GM18526 (cell line): ENCODE measurements at regions not wholly inside any gene's neighbourhood (a gene's known extent, or its start where the extent isn't known, plus 50 kb on each side); places are given as distances from the start of the nearest gene placed in this dataset.

ENCODE experiments used
- POLR2A ChIP-seq: IDR thresholded peaks from 3 replicates; pipeline ENCODE4 v1.6.1; 2011; ENCODE audit not compliant: insufficient read length; ENCODE audit errors: extremely low read depth

DNA sequence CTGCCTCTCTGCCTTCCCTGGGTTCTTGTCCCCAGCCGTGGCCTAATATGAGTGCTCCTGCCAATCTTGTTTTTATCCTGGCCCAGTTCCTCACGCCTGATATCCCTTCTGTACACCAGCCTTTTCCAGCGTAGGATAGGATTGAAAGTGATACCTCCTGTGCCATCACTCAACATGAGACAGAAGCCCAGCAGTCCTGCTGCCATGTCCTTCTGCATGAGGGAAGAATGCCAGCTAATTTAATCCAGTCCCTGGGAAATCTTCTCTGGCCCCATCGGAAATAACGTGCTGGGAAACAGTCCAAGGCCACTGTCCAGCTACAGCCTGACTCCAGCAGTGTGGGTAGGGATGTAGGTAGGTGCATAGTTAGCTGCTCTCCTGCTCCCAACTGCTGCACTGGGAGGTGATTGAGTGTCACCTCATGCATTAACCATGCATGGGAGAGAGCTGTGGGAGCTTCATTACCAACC, 92.0 kb upstream of the TPM1 start:
- no peak for TF ChIP-seq POLR2A

DNA sequence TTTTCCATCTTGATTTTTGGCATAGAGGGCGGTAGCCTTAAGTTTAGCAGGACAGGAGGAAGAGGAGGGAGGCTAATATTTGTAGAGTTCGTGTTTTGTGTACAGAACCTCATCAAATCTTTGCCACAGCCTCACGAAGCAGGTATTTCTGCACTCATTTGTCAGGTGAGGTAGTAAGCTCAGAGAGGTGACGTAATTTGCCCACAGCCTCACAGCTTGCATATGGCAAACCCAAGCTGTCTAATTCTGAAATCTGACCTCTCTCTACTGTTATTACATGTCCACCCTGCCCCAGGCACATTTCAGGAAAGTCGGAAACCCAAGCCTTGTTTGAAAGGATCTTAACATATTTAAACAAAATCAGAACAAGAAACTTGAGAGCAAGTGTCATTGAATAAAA, 91.1 kb upstream of the TPM1 start:
- no peak for TF ChIP-seq POLR2A

DNA sequence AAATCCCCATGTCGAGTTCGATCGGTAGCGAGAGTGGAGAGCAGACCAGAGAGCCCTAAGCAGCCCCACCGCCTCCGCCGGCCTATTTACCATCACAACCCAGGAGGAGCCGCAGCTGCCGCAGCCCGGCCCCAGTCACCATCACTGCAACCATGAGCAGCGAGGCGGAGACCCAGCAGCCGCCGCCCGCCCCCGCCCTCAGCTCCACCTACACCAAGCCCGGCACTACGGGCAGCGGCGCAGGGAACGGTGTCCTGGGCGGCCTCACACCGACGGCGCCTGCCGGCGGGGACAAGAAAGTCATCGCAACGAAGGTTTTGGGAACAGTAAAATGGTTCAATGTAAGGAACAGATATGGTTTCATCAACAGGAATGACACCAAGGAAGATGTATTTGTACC, 89.5 kb upstream of the TPM1 start:
- no peak for TF ChIP-seq POLR2A

DNA sequence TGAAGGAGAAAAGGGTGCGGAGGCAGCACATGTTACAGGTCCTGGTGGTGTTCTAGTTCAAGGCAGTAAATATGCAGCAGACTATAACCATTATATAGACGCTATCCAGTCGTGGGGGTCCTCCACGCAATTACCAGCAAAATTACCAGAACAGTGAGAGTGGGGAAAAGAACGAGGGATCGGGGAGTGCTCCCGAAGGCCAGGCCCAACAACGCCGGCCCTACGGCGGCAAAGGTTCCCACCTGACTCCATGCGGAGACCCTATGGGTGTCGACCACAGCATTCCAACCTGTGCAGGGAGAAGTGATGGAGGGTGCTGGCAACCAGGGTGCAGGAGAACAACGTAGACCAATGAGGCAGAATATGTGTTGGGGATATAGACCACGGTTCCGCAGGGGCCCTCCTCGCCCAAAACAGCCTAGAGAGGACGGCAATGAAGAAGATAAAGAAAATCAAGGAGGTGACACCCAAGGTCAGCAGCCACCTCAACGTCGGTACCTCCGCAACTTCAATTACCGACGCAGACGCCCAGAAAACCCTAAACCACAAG, 89.0 kb upstream of the TPM1 start:
- TF ChIP-seq POLR2A, result no peak

DNA sequence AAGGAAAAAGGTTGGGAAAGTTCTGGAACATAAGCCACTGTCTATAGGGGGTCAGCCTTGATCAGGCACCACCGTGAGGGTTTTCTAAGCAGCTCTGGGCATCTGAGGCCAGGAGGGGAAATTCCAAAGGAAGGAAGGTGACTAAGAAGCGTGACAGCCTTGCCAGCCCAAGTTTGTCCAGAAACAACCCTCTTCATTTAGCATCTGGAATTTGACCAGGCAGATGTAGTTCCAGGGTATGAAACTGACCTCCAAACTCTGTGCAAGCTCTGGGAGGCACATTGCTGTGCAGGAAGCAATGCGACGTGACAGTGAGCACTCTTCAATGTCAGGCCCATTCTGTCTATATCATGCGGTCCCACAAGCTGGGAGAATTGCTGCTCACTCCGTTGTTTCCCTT, 85.4 kb upstream of the TPM1 start:
- TF ChIP-seq POLR2A, result no peak

DNA sequence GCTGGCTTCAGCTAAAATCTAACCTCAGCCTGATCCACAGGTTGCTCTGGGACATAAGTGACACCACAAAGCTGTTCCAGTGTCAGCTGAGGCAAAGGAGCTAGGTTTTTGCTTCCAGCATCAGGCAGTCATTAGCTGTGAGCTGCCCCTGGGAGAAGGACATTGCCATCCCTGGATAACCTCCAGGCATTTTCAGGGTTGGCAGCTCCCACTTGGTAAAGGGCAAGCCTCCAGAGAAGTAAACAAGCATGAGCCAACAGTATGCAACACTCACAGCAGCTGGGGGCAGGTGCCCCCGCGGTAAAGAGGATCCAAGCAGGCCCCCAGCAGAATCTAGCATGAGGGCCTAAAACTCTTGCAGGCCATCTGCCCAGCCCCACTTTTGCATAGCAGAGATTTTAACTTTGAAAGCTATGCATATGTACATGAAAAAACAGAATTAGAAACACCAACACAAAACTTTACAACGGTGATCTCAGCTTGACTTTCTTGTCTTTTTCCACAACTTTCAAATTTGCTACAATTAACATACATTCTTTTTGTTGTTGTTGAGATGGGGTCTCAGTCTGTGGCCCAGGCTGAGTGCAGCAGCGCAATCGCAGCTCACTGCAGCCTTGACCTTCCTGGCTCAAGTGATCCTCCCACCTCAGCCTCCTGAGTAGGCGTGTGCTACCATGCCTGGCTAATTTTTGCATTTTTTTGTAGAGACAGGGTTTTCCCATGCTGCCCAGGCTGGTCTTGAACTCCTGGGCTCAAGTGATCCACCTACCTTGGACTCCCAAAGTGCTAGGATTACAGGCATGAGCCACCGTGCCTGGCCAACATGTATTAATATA, 83.8 kb upstream of the TPM1 start:
- TF ChIP-seq POLR2A, result no peak

DNA sequence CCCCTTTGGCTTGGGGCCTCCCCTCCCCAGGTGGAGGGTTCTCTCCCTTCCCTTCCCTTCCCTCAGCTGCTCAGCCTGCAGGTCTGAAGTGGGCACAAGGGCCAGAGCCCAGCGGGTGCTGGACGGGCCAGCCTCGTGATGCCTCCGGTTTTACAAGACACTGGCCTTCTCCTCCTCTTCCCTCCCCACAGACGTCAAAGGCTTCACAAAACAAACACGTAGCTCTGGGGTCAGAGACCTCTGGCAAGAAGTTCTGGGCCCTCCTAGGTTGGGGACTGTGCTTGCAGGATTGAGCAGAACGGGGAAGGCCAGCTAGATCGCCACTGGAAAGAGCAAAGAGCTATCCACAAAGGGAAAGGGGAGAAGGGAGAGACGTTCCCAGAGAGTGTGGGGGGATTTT, 81.4 kb upstream of the TPM1 start:
- TF ChIP-seq POLR2A, result no peak

DNA sequence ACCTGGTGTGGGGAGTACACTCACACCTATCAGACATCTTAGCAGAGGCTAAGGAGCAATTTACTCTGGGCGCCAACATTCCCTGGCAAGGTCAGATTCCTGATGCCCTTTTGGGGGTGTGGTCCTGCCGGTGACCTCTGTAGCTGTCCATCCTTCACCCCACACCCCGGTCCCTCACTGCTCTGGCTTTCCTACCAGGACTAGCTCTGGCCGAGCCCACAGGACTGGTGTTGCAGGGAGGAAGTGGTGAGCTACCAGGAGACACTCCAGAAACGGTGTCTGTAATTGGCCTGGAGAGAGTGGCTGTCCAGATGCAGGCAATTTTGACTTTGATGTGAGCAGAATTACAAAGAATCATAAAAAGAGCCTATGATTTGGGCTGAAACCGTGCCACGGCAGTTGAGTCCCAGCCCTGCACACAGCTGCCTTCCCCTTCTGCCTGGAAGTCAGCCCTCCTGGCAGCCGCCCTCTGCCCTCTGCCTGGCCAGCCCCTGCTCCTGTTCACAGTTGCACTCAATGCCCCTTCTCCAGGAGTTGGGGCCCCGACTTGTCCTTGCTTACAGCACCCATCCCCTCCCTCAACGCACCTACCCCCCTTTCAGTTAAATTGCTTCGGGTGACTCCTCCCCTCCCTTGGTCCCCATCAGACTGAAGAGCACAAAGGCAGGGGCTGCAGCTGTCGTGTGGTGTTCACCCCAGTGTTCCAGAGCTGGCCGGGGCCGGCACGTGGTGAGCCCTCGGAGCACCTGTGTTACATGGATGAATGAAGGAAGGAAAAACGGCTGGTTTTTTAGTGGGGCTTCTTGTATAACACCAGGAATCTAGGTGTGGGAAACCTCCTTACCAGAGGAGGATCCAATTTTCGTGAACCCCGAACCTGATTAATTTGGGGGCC, 80.2 kb upstream of the TPM1 start:
- TF ChIP-seq POLR2A, result no peak

DNA sequence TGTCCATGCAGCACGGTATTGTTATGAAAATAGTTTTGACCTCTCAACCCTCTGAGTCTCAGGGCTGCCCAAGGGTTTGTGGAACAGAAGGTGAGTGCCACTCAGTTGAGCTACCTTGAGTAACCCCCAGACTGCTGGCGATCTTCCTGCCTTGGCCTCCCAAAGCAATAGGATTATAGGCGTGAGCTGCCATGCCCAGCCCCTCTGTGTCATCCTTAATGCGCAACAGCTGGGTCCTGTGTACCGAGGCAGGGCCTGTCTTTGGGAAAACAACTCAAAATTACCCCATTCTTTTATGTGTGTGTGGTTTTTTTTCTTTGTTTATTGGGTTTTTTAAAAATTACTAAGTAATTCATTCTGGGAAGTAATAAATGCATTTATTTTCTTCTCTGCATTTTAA, 78.3 kb upstream of the TPM1 start:
- TF ChIP-seq POLR2A, result no peak

DNA sequence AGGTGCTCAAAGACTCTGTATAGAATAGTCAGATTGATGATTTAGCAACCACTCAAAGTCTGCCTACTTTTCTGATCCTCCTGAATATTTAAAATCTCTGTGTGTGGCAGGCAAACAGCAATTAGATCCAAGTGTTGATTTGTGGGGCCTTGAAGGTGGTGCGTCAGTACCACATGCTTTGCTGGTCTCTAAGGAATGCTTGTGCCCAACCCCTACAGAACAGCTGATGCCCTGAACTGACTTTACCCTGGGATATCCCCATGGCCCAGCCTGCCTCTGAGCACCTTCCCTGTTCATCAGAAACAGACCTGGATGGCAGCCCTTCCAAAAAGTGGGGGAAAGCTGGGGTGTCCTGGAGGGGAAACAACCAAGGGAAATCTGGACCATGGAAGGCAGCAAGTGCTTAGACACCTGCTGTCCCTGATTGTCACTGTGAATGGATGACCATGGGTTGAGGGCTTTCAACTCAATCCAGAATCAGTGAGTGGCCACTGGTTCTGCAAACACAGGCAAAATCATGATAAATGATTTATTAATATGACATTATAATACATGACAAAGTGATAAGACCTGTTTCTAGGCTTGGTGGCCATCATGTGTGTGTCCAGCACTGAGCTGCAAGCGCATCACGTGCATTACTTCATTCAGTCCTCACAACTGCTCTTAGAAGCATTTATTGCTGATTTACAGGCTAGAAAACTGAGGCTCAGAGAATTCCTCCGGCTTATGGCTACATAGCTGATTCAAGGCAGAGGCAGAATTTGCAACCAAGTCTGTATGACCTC, 76.1 kb upstream of the TPM1 start:
- TF ChIP-seq POLR2A, result no peak

DNA sequence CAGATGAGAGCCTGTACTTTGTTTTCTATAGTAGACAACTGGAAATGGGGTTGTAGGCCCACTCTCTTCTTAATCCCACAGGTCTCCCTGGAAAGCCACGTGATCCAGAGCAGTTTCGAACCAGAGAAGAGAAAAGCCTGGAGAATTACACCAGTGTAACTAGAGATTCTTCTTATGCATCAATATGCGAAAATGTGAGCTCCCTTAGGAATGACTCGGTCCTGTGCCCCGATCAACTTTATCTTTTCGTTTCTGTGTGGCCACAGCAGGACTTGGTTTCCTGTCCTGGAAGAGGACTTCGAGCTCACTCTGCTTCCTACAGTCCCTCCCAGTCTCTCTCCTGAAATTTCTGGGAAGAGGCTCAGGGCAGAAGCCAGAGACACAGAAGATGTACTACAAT, 73.8 kb upstream of the TPM1 start:
- TF ChIP-seq POLR2A, result no peak

DNA sequence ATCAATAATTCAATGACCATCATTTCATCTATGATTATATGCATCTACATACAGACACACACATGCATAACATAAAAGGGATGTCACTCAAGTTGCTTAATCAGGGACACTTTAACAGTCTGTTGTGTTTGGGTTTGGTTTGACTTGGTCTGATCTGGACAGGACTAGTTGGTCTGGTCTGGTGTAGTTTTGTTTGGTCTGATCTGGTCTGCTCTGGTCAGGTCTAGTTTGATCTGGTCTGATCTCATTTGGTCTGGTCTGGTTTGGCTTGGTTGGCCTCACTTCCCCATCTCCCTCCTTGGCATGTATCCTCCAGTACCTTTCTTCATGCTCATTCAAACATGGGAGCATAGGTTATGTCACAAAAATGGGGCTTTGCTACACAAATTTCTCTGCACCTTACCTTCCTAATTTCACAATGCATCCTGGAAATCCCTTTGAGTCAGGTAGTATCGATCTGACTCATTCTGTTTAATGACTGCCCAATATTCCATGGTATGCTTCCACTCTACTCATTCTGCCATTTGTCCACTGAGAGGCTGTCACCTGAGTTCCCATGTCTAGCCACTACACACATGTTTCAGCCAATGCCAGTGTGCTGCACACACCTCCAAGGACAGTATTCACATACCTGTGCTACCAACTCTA, 73.0 kb upstream of the TPM1 start:
- TF ChIP-seq POLR2A, result no peak

DNA sequence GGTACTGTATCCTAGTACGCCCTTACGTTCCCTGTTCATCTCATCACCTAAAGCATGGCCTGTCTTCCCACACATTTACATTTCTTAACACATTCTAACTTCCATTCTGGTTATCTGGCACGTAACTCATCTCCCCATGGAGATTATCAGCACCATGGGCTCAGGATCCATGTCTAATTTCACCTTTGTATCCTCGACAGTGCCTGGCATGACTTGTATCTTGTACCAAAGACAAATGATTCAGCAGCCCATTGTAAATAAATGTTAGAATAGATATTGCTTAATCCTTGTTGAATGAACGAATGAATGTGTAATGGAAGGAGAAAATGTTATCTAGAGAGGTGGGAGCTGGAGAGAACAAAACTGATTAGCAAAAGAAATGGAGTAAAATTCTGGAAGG, 69.7 kb upstream of the TPM1 start:
- TF ChIP-seq POLR2A, result no peak

DNA sequence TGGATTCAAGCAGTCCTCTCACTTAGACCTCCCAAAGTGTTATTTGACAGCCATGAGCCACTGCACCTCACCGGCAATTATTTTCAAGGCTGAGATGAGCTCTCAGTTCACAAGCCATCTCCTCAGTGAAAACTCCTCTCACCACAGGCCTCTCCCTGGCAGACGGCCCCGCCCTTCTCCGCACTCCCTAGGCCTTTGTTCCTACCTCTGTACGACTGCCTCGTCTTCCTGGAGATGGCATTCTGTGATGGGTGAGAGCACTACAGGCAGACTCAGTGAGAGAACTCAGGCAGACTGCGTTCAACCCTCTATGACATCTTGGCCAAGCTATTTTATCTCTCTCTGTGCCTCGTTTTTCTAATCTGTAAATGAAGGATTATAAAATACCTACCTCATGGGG, 67.0 kb upstream of the TPM1 start:
- TF ChIP-seq POLR2A, result no peak
